HG03045 (cell line): ENCODE measurements at regions not wholly inside any gene's neighbourhood (a gene's known extent, or its start where the extent isn't known, plus 50 kb on each side); places are given as distances from the start of the nearest gene placed in this dataset.
"Not testable (repeated sequence)": the region's sequence is repeated elsewhere in the genome, so short reads cannot be mapped to it uniquely, and the experiment has no call there.

ENCODE experiments used
- ATAC-seq: cut with Tn5 transposase; IDR thresholded peaks from one replicate; pipeline ENCODE4 v1.9.1; 2021; ENCODE audit warnings: mild to moderate bottlenecking, moderate library complexity; ENCODE audit not compliant: unreplicated experiment

DNA sequence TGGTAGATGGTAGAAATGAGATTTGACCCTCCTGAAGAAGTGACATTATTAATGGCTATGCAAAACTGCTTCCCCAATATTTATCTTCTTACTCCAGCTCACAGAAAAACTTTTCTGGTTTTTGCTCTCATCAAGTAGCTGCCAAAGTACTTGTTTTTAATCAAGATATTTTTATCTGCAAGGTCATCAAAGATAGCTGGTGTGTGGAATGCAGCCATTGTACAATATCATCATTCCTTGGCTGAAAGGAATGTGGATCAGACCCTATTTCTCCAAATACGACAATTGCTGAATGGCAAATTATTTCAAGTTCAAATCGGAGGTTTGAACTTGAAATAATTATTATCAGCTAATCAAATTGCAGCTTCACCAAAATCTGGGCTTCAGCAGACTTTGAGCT lies 126.9 kb upstream of the SLC7A14 start:
- ATAC-seq: no peak

DNA sequence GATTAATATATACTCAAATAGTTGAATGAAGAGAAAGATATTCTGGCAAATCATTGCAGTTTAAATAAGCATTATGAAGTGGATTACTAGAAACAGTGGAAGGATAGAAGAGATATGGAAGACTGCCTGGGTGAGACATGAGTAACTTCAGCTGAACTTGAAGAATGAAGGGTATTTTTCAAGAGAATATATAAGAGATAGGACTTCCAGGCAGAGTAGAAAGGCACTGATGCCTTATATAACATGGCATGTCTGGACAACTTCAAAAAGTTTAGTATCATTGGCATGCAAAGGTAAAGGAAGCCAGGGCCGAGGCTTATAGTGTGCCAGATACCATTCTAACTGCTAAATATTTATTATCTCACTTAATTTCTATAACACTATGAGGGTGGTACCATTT lies 126.5 kb upstream of the SLC7A14 start:
- ATAC-seq: no peak

DNA sequence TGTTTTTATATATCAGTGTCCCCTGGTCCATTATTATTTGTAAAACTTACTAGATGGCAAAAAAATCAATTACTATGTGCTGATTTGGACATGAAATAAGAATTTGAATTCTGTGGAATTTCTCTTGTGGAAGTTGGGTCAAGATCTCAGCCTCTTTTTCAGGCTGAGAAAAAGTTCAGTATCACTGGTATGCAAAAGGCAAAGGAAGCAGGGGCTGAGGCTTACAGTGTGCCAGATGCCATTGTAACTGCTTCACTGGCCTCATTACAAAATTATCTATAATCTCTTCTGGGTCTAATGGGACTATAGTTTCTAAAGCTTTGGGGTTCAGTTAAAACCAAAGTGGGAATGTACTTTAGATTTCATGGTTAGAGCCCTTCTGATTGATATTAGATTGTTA lies 125.9 kb upstream of the SLC7A14 start:
- no peak for ATAC-seq

DNA sequence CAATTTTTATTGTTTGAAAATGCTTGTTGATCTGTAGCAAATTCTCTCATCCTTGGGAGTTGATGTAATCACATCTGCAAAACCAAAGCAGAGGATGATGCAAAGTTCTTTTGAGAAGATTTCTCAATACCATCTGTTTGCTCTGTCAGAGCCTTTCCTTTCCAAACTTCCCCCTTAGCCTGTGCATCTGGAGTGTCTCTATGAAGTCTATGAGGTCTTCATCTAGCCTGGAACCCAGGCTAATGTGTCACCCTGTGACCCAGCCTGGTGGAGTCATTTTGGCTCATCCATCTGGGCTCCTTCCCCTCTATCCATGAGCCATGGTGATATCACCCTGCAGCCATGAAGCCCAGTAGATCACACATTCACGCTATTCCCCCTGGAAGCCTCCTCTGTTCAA lies 123.2 kb upstream of the SLC7A14 start:
- no peak for ATAC-seq

DNA sequence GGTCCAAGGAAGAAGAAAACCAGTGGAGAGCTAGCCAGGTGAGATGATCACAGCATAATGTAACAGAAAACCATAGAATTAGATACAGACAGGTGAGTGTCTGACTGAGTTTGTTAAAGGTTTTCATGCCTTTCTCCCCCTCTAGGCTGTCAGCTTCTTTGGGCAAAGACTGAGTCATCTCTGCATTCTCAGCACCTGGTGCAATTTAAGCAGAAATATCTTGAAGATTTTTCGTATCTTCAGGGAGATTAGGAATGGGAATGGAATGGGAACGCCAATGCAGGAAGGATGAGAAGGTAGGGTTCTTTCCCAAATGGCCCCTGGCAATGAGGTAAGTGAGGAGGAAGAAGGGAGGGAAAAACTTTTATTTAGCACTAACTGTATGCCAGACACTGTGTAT lies 122.0 kb upstream of the SLC7A14 start:
- no peak for ATAC-seq

DNA sequence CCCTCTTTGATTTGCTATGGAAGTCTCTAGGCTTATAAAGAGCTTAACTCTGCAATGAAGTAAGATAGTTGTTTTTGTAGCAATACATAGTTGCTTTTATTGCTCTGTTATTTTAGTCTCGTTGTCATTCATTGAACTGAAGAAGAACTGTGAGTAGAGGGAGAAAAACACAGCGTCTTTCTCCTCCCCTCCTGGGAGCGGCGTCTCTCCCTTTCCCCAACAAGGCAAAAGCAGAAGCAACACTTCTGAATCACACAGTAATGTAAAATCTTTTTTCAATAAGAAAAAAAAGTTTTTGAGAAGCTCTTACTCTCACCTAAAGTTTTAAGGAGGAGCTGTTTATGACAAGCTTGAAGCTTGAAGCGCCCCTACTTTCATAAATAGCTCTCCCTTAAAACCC lies 119.3 kb upstream of the SLC7A14 start:
- ATAC-seq: no peak

DNA sequence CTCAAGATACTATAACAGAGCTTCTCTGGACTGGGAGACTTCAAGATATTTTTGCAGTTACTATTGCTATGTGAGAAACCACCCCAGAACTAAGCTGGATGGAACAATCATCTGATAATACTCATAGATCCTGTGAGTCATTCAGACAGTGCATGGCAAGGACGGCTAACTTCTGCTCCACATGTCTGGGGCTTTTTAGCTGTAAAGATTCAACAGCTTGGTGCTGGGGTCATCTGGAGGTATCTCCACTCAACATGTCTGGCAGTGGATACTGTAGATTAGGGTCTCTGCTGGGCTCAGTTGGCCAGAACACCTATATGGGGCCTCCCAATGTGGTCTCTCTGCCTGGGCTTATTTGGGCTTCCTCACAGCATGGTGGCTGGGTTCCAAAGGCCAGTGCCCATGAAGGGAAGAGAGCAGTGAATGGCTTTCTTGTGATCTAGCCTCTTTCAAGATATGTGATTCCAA lies 117.3 kb upstream of the SLC7A14 start:
- ATAC-seq: no peak

DNA sequence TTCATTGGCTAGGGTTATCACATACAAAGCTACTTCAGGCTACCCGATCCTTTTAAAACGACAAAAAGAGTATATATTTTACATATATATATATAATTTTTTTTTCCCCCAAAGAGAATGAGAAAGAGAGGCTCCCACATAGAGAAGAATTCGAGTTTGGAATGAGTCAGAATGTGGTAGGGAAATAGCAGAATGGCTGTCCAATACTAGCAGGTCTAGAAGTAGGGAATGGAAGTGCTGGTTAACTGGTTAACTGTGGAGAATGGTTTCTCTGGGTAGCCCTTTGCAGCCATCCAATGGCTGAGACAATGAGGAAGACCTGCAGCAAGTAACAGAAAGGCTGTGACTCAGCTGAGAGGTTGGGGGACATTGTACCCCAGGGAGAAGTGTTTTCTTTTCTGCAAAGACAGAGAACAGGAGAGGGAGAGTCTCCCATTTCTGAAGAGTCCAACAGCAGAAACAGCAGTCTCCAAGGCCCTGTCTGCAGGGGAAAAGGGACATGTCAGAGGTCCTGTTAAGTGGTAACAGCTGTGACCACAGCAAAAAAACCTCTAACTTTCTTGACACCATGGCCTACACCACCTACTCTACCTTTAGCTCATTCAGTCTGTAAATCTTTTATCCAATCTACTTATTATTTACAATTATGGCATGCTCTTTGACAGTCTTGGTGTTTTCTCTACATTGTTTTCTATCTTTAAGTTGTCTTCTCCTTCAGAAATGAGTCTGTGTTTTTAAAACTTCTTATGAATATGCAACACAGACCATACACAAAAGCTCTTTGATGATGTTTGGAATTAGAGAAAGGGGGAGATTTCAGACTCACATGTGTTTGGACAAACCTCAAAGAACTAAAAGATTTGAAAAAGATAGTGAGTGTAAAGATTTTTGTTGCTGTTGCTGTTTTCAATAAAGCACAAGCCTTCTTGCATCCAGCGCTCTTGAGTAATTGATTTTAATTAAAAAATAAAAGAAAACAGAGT lies 116.1 kb upstream of the SLC7A14 start:
- no peak for ATAC-seq

DNA sequence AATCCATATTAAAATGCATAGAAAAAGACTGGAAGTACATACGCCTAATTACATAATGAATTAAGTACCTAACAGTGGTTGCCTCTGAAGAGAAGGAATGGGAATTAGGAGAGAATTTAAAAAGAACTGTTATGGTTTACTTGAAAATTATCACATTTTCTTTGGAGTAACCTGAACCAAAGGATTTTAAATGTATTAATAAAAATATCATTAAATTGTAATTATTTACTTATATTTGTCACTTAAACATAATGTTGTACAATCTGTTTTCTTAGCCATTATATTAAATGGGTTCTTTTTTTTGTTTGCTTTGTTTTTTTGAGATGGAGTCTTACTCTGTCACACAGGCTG lies 114.2 kb upstream of the SLC7A14 start:
- ATAC-seq: no peak

DNA sequence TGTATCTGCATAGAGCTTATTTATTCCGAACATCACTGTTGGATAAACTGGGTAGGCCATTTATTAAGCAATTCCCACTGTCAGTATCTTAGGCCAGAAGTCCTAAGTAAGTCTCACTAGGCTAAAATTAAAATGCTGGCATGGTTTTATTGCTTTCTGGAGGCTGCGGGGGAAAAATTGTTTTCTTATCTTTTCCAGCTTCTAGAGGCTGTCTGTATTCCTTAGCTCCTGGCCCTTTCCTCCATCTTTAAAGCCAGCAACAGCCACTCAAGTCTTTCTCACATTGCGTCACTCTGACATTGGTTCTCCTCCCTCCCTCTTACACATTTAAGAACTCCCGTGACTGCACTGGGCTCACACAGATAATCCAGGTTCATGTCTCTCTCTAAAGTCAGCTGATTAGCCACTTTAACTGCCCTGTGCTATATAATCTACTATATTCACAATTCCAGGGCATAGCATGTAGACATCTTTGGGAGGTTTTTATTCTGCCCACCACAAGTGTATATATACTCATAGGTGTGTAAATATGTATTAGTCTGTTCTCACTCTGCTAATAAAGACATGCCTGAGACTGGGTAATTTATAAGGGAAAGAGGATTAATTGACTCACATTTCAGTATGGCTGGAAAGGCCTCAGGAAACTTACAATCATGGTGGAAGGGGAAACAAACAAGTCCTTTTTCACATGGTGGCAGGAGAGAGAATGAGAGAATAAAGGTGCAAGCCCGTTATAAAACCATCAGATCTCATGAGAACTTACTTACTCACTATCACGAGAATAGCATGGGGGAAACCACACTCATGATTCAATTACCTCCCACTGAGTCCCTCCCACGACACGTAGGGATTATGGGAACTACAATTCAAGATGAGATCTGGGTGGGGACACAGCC lies 113.5 kb upstream of the SLC7A14 start:
- no peak for ATAC-seq

DNA sequence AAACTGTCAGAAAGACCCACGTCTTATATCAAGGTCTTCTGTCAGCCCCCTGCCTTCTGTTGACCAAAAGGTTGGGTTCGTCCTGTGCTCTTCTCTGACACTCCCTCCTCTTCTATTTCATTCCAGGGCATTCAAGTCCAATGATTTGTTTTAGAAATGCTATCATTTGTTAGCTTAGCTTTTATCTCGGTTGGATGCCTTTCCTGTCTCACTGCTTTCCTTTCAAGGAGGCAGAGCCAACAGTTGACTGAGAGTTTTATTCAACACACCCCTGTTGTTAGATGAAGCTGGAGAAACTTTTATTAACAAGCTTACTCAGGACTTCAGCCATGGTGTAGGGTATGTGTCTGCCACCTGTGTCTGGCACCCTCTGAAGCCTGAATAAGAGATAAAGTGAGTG lies 112.0 kb upstream of the SLC7A14 start:
- no peak for ATAC-seq

DNA sequence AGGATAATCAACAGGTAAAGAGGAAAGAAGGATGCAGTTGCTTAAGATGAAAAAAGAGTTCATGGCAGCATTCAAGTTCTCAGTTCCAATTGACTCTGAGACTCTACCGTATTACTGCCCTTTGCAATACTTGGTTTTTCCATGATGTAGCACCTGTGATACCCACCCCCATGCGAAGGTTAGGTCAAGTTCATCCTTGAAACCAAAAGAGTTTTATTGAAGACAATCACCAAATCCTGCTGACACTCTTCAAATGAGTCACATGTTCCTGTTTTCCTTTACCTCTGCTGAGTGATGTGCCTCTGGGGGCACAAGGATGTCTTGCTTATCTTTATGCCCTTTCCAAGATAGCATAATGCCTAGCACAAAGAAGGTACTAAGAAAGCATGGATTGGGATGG lies 111.3 kb upstream of the SLC7A14 start:
- no peak for ATAC-seq

DNA sequence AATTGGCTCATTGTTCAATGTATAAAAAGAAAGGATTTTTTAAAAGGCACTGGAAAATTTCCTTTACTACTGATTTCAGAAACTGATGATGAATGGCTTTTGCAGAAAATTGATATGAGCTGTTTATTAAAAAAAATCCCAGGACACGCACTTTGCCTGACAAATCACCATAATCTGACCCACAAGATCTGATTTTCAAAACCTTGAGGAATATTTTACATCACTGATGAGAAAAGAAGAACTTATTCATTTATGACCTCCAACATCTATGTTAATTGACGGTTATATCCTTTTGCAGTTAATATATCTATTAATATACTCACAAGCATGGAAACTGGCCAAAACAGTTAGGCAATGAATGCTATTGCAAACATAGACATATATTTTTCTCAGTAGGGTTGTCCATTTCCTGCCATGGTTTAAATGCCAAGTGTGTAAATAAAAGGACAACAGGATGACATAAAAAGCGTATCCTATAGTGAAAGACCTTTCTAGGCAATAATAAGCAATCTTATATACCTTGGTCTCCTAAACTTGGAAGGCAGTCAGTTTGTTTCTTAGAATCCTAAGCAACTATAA lies 109.7 kb upstream of the SLC7A14 start:
- no peak for ATAC-seq

DNA sequence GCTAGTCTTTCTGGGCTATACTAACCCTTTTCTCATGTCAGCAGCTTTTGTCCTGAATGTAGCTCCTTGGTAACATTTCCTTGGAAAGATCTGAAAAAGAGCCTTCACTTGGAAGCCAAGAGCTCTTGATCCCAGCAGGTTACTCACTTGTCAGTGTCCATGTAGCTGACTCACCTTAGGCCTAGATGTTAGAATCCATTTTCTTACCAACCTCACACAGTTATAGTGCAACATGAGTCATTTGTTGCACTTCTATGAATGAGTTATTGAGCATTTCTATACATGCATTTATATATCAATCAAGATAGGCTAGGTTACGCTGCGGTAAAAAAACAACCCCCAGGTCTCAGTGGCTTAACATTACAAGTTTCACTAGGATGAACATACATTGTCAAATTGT lies 106.8 kb upstream of the SLC7A14 start:
- no peak for ATAC-seq

DNA sequence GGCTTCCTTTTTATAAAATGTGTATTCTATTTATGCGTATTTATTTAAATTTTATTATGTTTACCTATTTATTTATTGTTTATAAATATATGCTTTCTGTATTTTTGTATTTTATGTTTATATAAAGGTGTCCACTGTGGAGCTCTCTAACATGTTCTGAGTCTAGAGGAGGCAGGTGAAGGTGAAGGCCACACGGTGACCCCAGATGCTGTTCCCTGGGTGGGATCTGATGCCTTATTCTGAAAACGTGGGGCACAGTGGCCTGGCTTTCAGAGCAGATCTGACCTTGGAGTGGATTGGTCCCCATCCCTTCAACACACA lies 104.7 kb upstream of the SLC7A14 start:
- ATAC-seq: no peak

DNA sequence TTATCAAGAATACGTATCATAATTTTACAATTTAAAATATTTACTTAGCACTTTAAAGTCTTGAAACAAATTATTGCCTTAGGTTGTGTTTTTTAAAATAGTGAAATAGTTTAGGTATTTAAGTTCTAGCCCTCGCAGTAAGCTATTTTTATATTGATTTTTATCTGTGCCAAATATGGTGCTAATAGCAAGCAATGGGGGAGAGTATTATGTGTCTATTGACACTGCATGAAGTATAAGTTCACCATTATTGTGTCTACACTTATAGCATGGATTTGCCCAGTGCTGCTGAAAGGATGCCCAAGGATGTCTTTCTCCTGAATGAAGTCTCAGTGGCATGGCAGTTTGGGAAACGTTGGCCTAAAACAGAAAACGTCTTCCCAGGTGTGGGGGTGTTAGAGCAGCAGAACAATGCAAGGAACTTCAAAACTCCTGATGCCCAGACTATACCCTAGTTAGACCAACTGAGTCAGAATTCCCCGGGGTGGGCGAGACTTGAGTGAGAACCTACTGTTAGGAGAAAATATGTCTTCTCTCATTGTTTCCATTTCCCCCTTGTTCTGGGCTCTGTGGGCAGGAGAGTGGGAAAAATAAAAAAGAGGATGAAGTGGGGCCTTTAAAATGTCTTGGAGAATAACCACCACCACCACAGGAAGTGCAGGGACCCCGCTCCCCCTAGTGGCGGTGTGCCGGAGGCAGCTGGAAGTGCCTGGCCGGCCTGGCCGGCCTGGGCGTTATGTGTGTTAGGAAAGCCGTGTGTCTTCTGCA lies 104.2 kb upstream of the SLC7A14 start:
- no peak for ATAC-seq

DNA sequence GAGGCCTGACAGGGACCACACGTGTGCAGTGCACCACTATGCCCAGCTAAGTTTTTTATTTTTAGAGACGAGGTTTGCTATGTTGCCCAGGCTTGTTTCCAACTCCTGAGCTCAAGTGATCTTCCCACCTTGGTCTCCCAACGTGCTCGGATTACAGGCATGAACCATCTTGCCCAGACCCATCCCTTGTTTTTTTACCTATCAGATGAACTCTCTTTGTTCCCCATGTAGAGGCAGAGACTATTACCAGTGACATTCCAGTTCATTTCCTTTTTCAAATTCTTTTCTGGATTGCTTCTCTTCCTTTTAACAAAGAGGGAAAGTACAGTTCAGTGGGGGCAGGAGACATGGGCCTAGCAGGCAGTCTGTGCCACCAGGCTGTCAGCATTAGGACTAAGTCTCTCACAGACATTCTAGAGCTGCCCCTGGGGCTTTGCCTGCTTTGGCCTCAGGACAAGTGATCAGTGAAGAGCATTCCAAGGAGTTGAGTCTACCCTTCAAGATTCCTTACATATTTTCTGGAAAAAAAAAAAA lies 103.5 kb upstream of the SLC7A14 start:
- no peak for ATAC-seq

DNA sequence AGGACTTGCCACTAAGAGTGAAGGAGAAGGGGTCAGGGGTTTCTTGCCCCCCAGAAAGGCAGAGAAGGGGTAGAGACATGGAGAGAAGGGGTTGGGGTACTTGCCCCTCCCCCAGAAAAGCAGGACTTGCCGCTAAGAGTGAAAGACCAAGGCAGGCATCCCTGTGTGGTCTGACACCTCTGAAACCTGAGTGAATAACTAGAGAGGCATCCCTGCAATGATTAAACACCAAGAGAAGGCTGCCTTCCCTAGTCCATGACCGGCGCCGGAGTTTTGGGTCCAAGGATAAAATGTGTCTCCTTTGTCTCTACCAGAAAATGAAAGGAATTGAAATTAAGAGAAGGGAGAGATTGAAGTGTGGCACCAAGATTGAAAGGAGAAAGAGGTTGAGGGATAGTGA lies 102.3 kb upstream of the SLC7A14 start:
- not testable (repeated sequence) for ATAC-seq

DNA sequence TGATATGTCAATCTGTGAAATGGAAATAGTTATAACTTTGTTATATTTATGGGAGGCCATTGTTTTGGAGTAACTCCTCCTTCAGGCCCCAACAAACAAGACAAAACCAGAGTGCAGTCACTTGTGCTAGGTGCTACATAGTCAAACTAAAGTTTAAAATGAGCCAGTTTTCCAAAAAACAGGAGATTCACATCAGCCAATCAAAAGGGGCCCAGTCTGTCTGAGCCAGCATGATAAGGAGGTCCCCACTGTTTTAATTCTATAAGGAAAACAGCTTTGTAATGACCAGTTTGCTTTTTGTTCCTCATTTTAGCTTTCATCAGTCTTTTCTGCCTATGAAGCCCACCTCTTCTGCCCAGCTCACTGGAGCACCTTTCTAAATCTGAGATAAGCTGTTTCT lies 94.7 kb upstream of the SLC7A14 start:
- ATAC-seq: no peak

DNA sequence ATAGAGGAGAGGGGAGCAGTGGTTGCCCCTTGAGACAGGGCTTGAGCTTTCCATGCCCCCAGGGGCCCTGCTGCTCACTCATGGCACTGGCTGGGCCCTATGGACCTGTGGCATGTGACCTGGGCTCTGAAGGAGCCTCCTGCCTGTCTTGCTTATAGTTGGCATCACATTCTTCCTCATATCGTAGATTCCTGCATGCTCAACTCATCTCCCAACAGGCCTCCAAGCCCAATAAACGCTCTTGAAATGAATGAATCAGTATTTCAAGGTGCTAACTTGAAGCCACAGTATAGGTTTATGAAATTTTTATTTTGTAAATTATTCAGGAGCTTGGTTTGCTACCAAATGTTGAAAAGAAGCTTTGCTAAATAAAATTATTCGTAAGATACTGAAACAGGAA lies 93.3 kb upstream of the SLC7A14 start:
- ATAC-seq: no peak

DNA sequence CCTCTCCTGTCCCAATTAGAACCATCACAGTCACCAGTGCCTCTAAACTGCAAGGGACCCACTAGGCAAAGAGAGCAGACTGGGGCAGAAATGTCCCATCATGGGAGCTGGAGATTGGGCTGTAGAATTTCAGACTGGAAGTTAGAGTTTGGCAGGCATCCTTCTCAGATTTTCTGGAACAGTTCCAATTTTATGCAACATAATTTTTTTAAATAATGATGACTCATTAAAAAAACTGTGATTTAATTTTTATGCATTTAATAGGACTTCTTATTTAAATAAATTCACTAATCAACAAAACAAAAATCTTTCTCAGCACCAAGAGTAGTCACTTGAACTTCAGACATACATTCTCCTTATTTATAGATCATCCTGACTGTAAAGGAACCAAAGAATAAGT lies 84.6 kb upstream of the SLC7A14 start:
- ATAC-seq: no peak
